H1 (cell line): ENCODE measurements at regions not wholly inside any gene's neighbourhood (a gene's known extent, or its start where the extent isn't known, plus 50 kb on each side); places are given as distances from the start of the nearest gene placed in this dataset.

ENCODE experiments used
- CTCF ChIA-PET: fragments of 300-600 bp; sonication (Branson Sonifier 250); formaldehyde crosslinking; loops from one replicate; lab custom pipeline; 2021; ENCODE audit not compliant: partially characterized antibody; lab: Charles Lee
- POLR2A ChIA-PET: fragments of 300-600 bp; sonication (Branson Sonifier 250); formaldehyde crosslinking; loops from one replicate; lab custom pipeline; 2021; ENCODE audit warnings: inconsistent platforms; ENCODE audit not compliant: partially characterized antibody; lab: Charles Lee
- DNase-seq, 2 experiments: peaks; one replicate each; pipeline versions ENCODE4 v3.0.0 to v3.0.0-alpha.2; 2010 to 2022; ENCODE audit warnings: low spot score in 2 of 2, low read depth in 1 of 2, mixed read lengths in 1 of 2
- FAIRE-seq: peaks from 2 replicates; lab custom pipeline; 2011; peaks lifted over from hg19 to GRCh38; lab: Jason Lieb, UNC
- H2AFZ ChIP-seq: 2 replicates; pipeline ENCODE4 v1.8.1; 2012; ENCODE audit warnings: low read length, inconsistent platforms
- H2AK5ac ChIP-seq: 2 replicates; pipeline ENCODE4 v1.6.1; 2013; ENCODE audit warnings: low read depth, low read length
- H2BK120ac ChIP-seq: replicated peaks from 2 replicates; pipeline ENCODE3; 2013; ENCODE audit warnings: low read depth, low read length, inconsistent platforms
- H2BK12ac ChIP-seq: 2 replicates; pipeline ENCODE4 v1.6.1; 2013; ENCODE audit warnings: low read depth, low read length
- H2BK15ac ChIP-seq: 2 replicates; pipeline ENCODE4 v1.6.1; 2013; ENCODE audit warnings: low read length
- H2BK20ac ChIP-seq: 2 replicates; pipeline ENCODE4 v1.6.1; 2013; ENCODE audit warnings: low read length
- H2BK5ac ChIP-seq: 2 replicates; pipeline ENCODE4 v1.6.1; 2013; ENCODE audit warnings: low read depth, low read length
- H3K14ac ChIP-seq: 2 replicates; pipeline ENCODE4 v1.6.1; 2013; ENCODE audit warnings: inconsistent platforms; ENCODE audit not compliant: insufficient read length
- H3K18ac ChIP-seq: 2 replicates; pipeline ENCODE4 v1.6.1; 2013; ENCODE audit warnings: low read length; ENCODE audit errors: extremely low read depth
- H3K23ac ChIP-seq: 2 replicates; pipeline ENCODE4 v1.6.1; 2013; ENCODE audit warnings: inconsistent platforms; ENCODE audit not compliant: insufficient read length
- H3K23me2 ChIP-seq: 2 replicates; pipeline ENCODE4 v1.6.1; 2013; ENCODE audit warnings: low read depth, low read length
- H3K27ac ChIP-seq: 2 replicates; pipeline ENCODE4 v1.6.1; 2011; ENCODE audit warnings: low read depth, low read length, inconsistent platforms
- H3K27me3 ChIP-seq, 4 experiments: replicated peaks in 1 of 4; 1 replicate in 1 of 4; 2 replicates in 3 of 4; pipeline versions ENCODE4 v1.6.1 to v1.8.1; 2011 to 2013; ENCODE audit warnings: low read length in 3 of 4, mild to moderate bottlenecking in 3 of 4, inconsistent platforms in 2 of 4, mixed read lengths in 2 of 4, moderate library complexity in 1 of 4; ENCODE audit not compliant: control insufficient read depth in 3 of 4, insufficient read depth in 3 of 4; ENCODE audit errors: extremely low read depth in 1 of 4
- H3K36me3 ChIP-seq, 4 experiments: 2 replicates each; pipeline versions ENCODE4 v1.6.1 to v1.8.1; 2011 to 2013; ENCODE audit warnings: mild to moderate bottlenecking in 4 of 4, low read length in 3 of 4, moderate library complexity in 2 of 4, control low read depth in 1 of 4, inconsistent platforms in 1 of 4; ENCODE audit not compliant: insufficient read depth in 4 of 4, control insufficient read depth in 2 of 4
- H3K4ac ChIP-seq: replicated peaks from 2 replicates; pipeline ENCODE3; 2013; ENCODE audit warnings: low read length, low read depth, mixed read lengths, inconsistent platforms; ENCODE audit not compliant: insufficient read length
- H3K4me1 ChIP-seq, 4 experiments: replicated peaks in 1 of 4; 1 replicate in 1 of 4; 2 replicates in 3 of 4; pipeline versions ENCODE4 v1.6.1 to v1.8.1; 2011 to 2013; ENCODE audit warnings: low read length in 3 of 4, inconsistent platforms in 2 of 4, mixed read lengths in 1 of 4; ENCODE audit not compliant: insufficient read depth in 4 of 4, control insufficient read depth in 3 of 4
- H3K4me2 ChIP-seq, 2 experiments: 2 replicates each; pipeline versions ENCODE4 v1.6.1 to v1.8.1; 2011 to 2013; ENCODE audit warnings: low read depth in 2 of 2, low read length in 2 of 2, control low read depth in 1 of 2, inconsistent platforms in 1 of 2, mild to moderate bottlenecking in 1 of 2; ENCODE audit not compliant: insufficient read depth in 1 of 2
- H3K4me3 ChIP-seq, 4 experiments: fragments of 200-600, 300-600 bp in 1 of 4; sonication (generic), shearing (Covaris generic), sonication (Bioruptor Twin) in 1 of 4; 2 replicates each; pipeline versions ENCODE4 v1.5.1 to v1.8.1; 2011 to 2016; ENCODE audit warnings: low read length in 4 of 4, low read depth in 3 of 4, control low read depth in 2 of 4, inconsistent platforms in 2 of 4, mild to moderate bottlenecking in 2 of 4, mixed read lengths in 1 of 4, moderate library complexity in 1 of 4; ENCODE audit not compliant: insufficient read depth in 2 of 4; ENCODE audit errors: extremely low read depth in 1 of 4
- H3K56ac ChIP-seq: replicated peaks from 2 replicates; pipeline ENCODE3; 2013; ENCODE audit warnings: low read depth, mild to moderate bottlenecking, mixed read lengths, low read length, inconsistent platforms; ENCODE audit not compliant: insufficient read length
- H3K79me1 ChIP-seq: 2 replicates; pipeline ENCODE4 v1.6.1; 2013; ENCODE audit warnings: low read depth, low read length, control low read depth
- H3K79me2 ChIP-seq, 2 experiments: 2 replicates each; pipeline versions ENCODE4 v1.6.1 to v1.8.1; 2012 to 2013; ENCODE audit warnings: low read length in 2 of 2, mild to moderate bottlenecking in 2 of 2, inconsistent platforms in 1 of 2; ENCODE audit not compliant: insufficient read depth in 2 of 2, control insufficient read depth in 1 of 2
- H3K9ac ChIP-seq, 4 experiments: replicated peaks in 1 of 4; 1 replicate in 1 of 4; 2 replicates in 3 of 4; pipeline versions ENCODE4 v1.6.1 to v1.8.1; 2011 to 2013; ENCODE audit warnings: low read depth in 3 of 4, low read length in 3 of 4, control low read depth in 2 of 4, mild to moderate bottlenecking in 2 of 4, moderate library complexity in 2 of 4, inconsistent platforms in 1 of 4; ENCODE audit errors: extremely low read depth in 1 of 4
- H3K9me3 ChIP-seq, 2 experiments: 2 replicates each; pipeline versions ENCODE4 v1.6.1 to v1.8.1; 2012 to 2013; ENCODE audit warnings: mild to moderate bottlenecking in 2 of 2, moderate library complexity in 2 of 2, control low read depth in 1 of 2, inconsistent platforms in 1 of 2, low read depth in 1 of 2, low read length in 1 of 2, mixed read lengths in 1 of 2; ENCODE audit not compliant: insufficient read depth in 2 of 2
- H4K20me1 ChIP-seq, 2 experiments: replicated peaks in 1 of 2; 2 replicates each; pipeline versions ENCODE3 to v1.8.1; 2011 to 2013; ENCODE audit warnings: inconsistent platforms in 2 of 2, low read length in 2 of 2, mild to moderate bottlenecking in 1 of 2; ENCODE audit not compliant: insufficient read depth in 2 of 2, control insufficient read depth in 1 of 2
- H4K5ac ChIP-seq: 2 replicates; pipeline ENCODE4 v1.6.1; 2013; ENCODE audit warnings: low read length, low read depth, mixed read lengths, inconsistent platforms; ENCODE audit not compliant: insufficient read length
- H4K8ac ChIP-seq: 2 replicates; pipeline ENCODE4 v1.8.0; 2013; ENCODE audit warnings: mild to moderate bottlenecking, moderate library complexity, low read length, inconsistent platforms; ENCODE audit not compliant: insufficient read depth; ENCODE audit errors: extremely low read depth
- H4K91ac ChIP-seq: replicated peaks from 2 replicates; pipeline ENCODE3; 2013; ENCODE audit warnings: low read length, mixed read lengths, inconsistent platforms; ENCODE audit not compliant: insufficient read length
- CTBP2 ChIP-seq: IDR thresholded peaks from 2 replicates; pipeline ENCODE4 v1.7.0; 2011; ENCODE audit warnings: borderline replicate concordance, mild to moderate bottlenecking, moderate library complexity, mixed read lengths, low read length; ENCODE audit not compliant: insufficient read depth, insufficient read length
- NANOG ChIP-seq: IDR thresholded peaks from 2 replicates; pipeline ENCODE4 v1.6.1; 2011; ENCODE audit warnings: low read length, low read depth, mild to moderate bottlenecking, inconsistent platforms; ENCODE audit not compliant: insufficient read depth, poor library complexity, severe bottlenecking
- PHF8 ChIP-seq: fragments of 200-600 bp; sonication (generic); conservative IDR thresholded peaks from 2 replicates; pipeline ENCODE4 v1.7.1; 2012; ENCODE audit warnings: low read depth, mild to moderate bottlenecking, inconsistent platforms, low read length, moderate library complexity
- SAP30 ChIP-seq: fragments of 300-600 bp; sonication (generic); IDR thresholded peaks from 2 replicates; pipeline ENCODE4 v1.7.1; 2012; ENCODE audit warnings: low read length, moderate library complexity, mild to moderate bottlenecking, inconsistent platforms; ENCODE audit not compliant: insufficient read depth, insufficient replicate concordance
- WGBS, 2 experiments: shearing (Covaris generic) in 1 of 2; methylation state at CpG; one replicate each; pipeline versions ENCODE4 v1.1.6 to v1.1.7; 2013 to 2015; ENCODE audit warnings: low lambda C conversion rate in 2 of 2, mixed read lengths in 2 of 2, inconsistent platforms in 1 of 2, low coverage in 1 of 2, missing lambda C conversion rate in 1 of 2; ENCODE audit not compliant: insufficient replicate concordance in 2 of 2, insufficient coverage in 1 of 2, insufficient read length in 1 of 2; ENCODE audit errors: extremely low coverage in 1 of 2, missing lambda C conversion rate in 1 of 2; 5-methylcytosine and 5-hydroxymethylcytosine counted together

- FAIRE-seq, result no peak
- no peak overlapping the region for H3K4ac ChIP-seq
Measured at GRCh38 chr14:97695456-97695981, 898.3 kb downstream of the VRK1 start.

More at GRCh38 chr14:97695456-97695981, 898.3 kb downstream of the VRK1 start:
- H3K4me1 ChIP-seq, result no peaks in the 10 kb centered on the region
- H3K79me1 ChIP-seq, result no peaks in the 10 kb centered on the region
- no peak for TF ChIP-seq CTBP2
- TF ChIP-seq SAP30, result no peak
- no peak for TF ChIP-seq NANOG
- TF ChIP-seq PHF8, result no peak
- H2AK5ac ChIP-seq, result no peak overlapping the region
- H2BK15ac ChIP-seq, result no peak overlapping the region
- H2AFZ ChIP-seq, result no peak overlapping the region
- H3K23me2 ChIP-seq, result no peaks in the 10 kb centered on the region; the same call in 1 of the 2 replicates
- H2BK120ac ChIP-seq, result no peak overlapping the region
- no peak overlapping the region for H3K9ac ChIP-seq
- no peak for DNase-seq
- no peak overlapping the region for H3K56ac ChIP-seq
- POLR2A ChIA-PET, result no interaction called here
- H4K91ac ChIP-seq, result no peak overlapping the region
- no peaks in the 10 kb centered on the region for H3K79me2 ChIP-seq
- no peak overlapping the region for H3K18ac ChIP-seq
- H4K5ac ChIP-seq, result no peak overlapping the region
- no peak overlapping the region for H3K23ac ChIP-seq
- no peak overlapping the region for H2BK5ac ChIP-seq
- CTCF ChIA-PET, result no interaction called here
- no peaks in the 10 kb centered on the region; a peak in 1 of 7 replicates for H3K27me3 ChIP-seq
- WGBS, 2 experiments, result 92% methylated on average over 5 of the region's 5 CpGs; no CpG with 5 or more reads in 1 of the 2 experiments
- no peak overlapping the region for H4K8ac ChIP-seq
- H2BK20ac ChIP-seq, result no peak overlapping the region
- H3K9me3 ChIP-seq, result peaks cover 2 to 12% of the 10 kb centered on the region in 2 experiments; a peak in 2 of 4 replicates
- no peak overlapping the region for H3K14ac ChIP-seq
- no peaks in the 10 kb centered on the region for H4K20me1 ChIP-seq
- H3K27ac ChIP-seq, result no peak overlapping the region
- H3K4me3 ChIP-seq, result no peak overlapping the region
- H3K4me2 ChIP-seq, result no peak overlapping the region
- no peaks in the 10 kb centered on the region for H3K36me3 ChIP-seq
- H2BK12ac ChIP-seq, result no peak overlapping the region
